BE2C (cell line): ENCODE measurements at regions not wholly inside any gene's neighbourhood (a gene's known extent, or its start where the extent isn't known, plus 50 kb on each side); places are given as distances from the start of the nearest gene placed in this dataset.

Experiments
- DNase-seq: peaks from one replicate; pipeline ENCODE4 v3.0.0-alpha.2; 2020
- H3K27me3 ChIP-seq: fragments of 250-450 bp; sonication (Bioruptor Pico); 2 replicates; pipeline ENCODE4 v1.5.1; 2020; ENCODE audit warnings: mild to moderate bottlenecking
- H3K36me3 ChIP-seq: fragments of 250-450 bp; sonication (Bioruptor Pico); 2 replicates; pipeline ENCODE4 v1.5.1; 2020; ENCODE audit warnings: mild to moderate bottlenecking
- H3K4me1 ChIP-seq: fragments of 250-450 bp; sonication (Bioruptor Pico); 2 replicates; pipeline ENCODE4 v1.5.1; 2020
- H3K4me3 ChIP-seq: 2 replicates; pipeline ENCODE4 v1.5.1; 2011; ENCODE audit warnings: low read depth, low read length
- H3K9me3 ChIP-seq: fragments of 250-450 bp; sonication (Bioruptor Pico); 2 replicates; pipeline ENCODE4 v1.5.1; 2020
- CTCF ChIP-seq: IDR thresholded peaks from 2 replicates; pipeline ENCODE4 v1.5.1; 2012; ENCODE audit warnings: mild to moderate bottlenecking, low read depth, low read length

- no peak overlapping the region for H3K4me3 ChIP-seq
- H3K36me3 ChIP-seq, result no peaks in the 10 kb centered on the region
- TF ChIP-seq CTCF, result no peak
- DNase-seq, result no peak
- no peaks in the 10 kb centered on the region; the same call in 1 of the 2 replicates for H3K9me3 ChIP-seq
- H3K4me1 ChIP-seq, result no peaks in the 10 kb centered on the region
- no peaks in the 10 kb centered on the region for H3K27me3 ChIP-seq
These were observed 1487.9 kb downstream of the TBC1D22A start for GRCh38 chr22:48250286-48250895.

GRCh38 chr22:48249713-48250268 lies 1487.3 kb downstream of the TBC1D22A start:
- Histone ChIP-seq H3K27me3 (no peaks in the 10 kb centered on the region), H3K36me3 (no peaks in the 10 kb centered on the region), H3K4me3 (no peak overlapping the region), H3K4me1 (no peaks in the 10 kb centered on the region), H3K9me3 (no peaks in the 10 kb centered on the region; the same call in 1 of the 2 replicates)
- no peak for TF ChIP-seq CTCF
- DNase-seq, result no peak

- Histone ChIP-seq H3K36me3 (no peaks in the 10 kb centered on the region), H3K27me3 (no peaks in the 10 kb centered on the region)
- no peak for TF ChIP-seq CTCF
These were observed 1486.5 kb downstream of the TBC1D22A start for GRCh38 chr22:48248901-48249455.

GRCh38 chr22:48247829-48248228 lies 1485.4 kb downstream of the TBC1D22A start:
- no peaks in the 10 kb centered on the region for H3K4me1 ChIP-seq
- no peaks in the 10 kb centered on the region for H3K36me3 ChIP-seq
- no peak overlapping the region for H3K4me3 ChIP-seq
- DNase-seq, result no peak
- no peak for TF ChIP-seq CTCF
- no peaks in the 10 kb centered on the region for H3K27me3 ChIP-seq
- H3K9me3 ChIP-seq, result no peaks in the 10 kb centered on the region; the same call in 1 of the 2 replicates

More at GRCh38 chr22:48248901-48249455, 1486.5 kb downstream of the TBC1D22A start:
- DNase-seq, result no peak
- Histone ChIP-seq H3K9me3 (no peaks in the 10 kb centered on the region; the same call in 1 of the 2 replicates), H3K4me1 (no peaks in the 10 kb centered on the region), H3K4me3 (no peak overlapping the region)

GRCh38 chr22:48245196-48245485 lies 1482.7 kb downstream of the TBC1D22A start:
- no peak overlapping the region for H3K4me3 ChIP-seq
- no peaks in the 10 kb centered on the region for H3K4me1 ChIP-seq
- H3K9me3 ChIP-seq, result no peaks in the 10 kb centered on the region
- no peaks in the 10 kb centered on the region for H3K27me3 ChIP-seq
- no peaks in the 10 kb centered on the region for H3K36me3 ChIP-seq
- no peak for DNase-seq
- TF ChIP-seq CTCF, result no peak

- Histone ChIP-seq H3K4me1 (no peaks in the 10 kb centered on the region), H3K27me3 (no peaks in the 10 kb centered on the region), H3K9me3 (no peaks in the 10 kb centered on the region), H3K36me3 (no peaks in the 10 kb centered on the region), H3K4me3 (no peak overlapping the region)
- no peak for DNase-seq
- TF ChIP-seq CTCF, result no peak
These were observed 1482.1 kb downstream of the TBC1D22A start for GRCh38 chr22:48244388-48245195.
